ENCODE measurements at regions not wholly inside any gene's neighbourhood (a gene's known extent, or its start where the extent isn't known, plus 50 kb on each side); places are given as distances from the start of the nearest gene placed in this dataset.

- Histone ChIP-seq H4K20me1 (ENCODE audit: control insufficient read depth, insufficient read depth, low read depth, low read length) (no peaks in the 10 kb centered on the region), H3F3A (ENCODE audit: control insufficient read depth, insufficient read depth) (no peaks in the 10 kb centered on the region), H3K4me3 (ENCODE audit: low read length) (no peak overlapping the region), H3K4me1 (ENCODE audit: control insufficient read depth, low read length) (no peaks in the 10 kb centered on the region), H3K27me3 (ENCODE audit: control insufficient read depth, low read length) (no peaks in the 10 kb centered on the region), H3K36me3 (ENCODE audit: control insufficient read depth, low read length) (no peaks in the 10 kb centered on the region), H3K9me3 (ENCODE audit: control insufficient read depth, insufficient read depth, low read length) (no peaks in the 10 kb centered on the region; the same call in 1 of the 2 replicates), H3K9me2 (replicated peaks; ENCODE audit: control insufficient read depth, low read length) (no peaks in the 10 kb centered on the region), H3K4me2 (ENCODE audit: low read length) (no peak overlapping the region), H3K79me2 (ENCODE audit: control insufficient read depth, low read length) (no peaks in the 10 kb centered on the region), H3K27ac (ENCODE audit: low read depth, low read length) (no peak overlapping the region)
- TF ChIP-seq EZH2phosphoT487 (IDR thresholded peaks at IDR 0.05; ENCODE audit: borderline replicate concordance, low read length) (no peak), CTCF (IDR thresholded peaks at IDR 0.05; ENCODE audit: low read depth, low read length, poor library complexity, severe bottlenecking) (no peak)
Observed at GRCh38 chr13:90615767-90616166, 731.7 kb upstream of the MIR17HG start.

- no peak overlapping the region for H3K4me3 ChIP-seq (ENCODE audit: low read length)
- no peak overlapping the region for H3K27ac ChIP-seq (ENCODE audit: low read depth, low read length)
- no peaks in the 10 kb centered on the region for H3K36me3 ChIP-seq (ENCODE audit: control insufficient read depth, low read length)
- no peak overlapping the region for H3K4me2 ChIP-seq (ENCODE audit: low read length)
- H3F3A ChIP-seq (ENCODE audit: control insufficient read depth, insufficient read depth): no peaks in the 10 kb centered on the region
- no peaks in the 10 kb centered on the region for H4K20me1 ChIP-seq (ENCODE audit: control insufficient read depth, insufficient read depth, low read depth, low read length)
- H3K4me1 ChIP-seq (ENCODE audit: control insufficient read depth, low read length): no peaks in the 10 kb centered on the region
- H3K27me3 ChIP-seq (ENCODE audit: control insufficient read depth, low read length): no peaks in the 10 kb centered on the region
- H3K79me2 ChIP-seq (ENCODE audit: control insufficient read depth, low read length): no peaks in the 10 kb centered on the region
- H3K9me3 ChIP-seq (ENCODE audit: control insufficient read depth, insufficient read depth, low read length): no peaks in the 10 kb centered on the region; the same call in 1 of the 2 replicates
- TF ChIP-seq EZH2phosphoT487 (IDR thresholded peaks at IDR 0.05; ENCODE audit: borderline replicate concordance, low read length) (no peak), CTCF (IDR thresholded peaks at IDR 0.05; ENCODE audit: low read depth, low read length, poor library complexity, severe bottlenecking) (no peak)
- no peaks in the 10 kb centered on the region for H3K9me2 ChIP-seq (replicated peaks; ENCODE audit: control insufficient read depth, low read length)
Observed at GRCh38 chr13:90618133-90618532, 729.4 kb upstream of the MIR17HG start.

GRCh38 chr13:90622541-90622940 is 724.9 kb upstream of the MIR17HG start:
- no peak overlapping the region for H3K4me3 ChIP-seq (ENCODE audit: low read length)
- no peaks in the 10 kb centered on the region for H4K20me1 ChIP-seq (ENCODE audit: control insufficient read depth, insufficient read depth, low read depth, low read length)
- no peaks in the 10 kb centered on the region for H3F3A ChIP-seq (ENCODE audit: control insufficient read depth, insufficient read depth)
- H3K27me3 ChIP-seq (ENCODE audit: control insufficient read depth, low read length): no peaks in the 10 kb centered on the region
- no peaks in the 10 kb centered on the region for H3K79me2 ChIP-seq (ENCODE audit: control insufficient read depth, low read length)
- no peaks in the 10 kb centered on the region for H3K36me3 ChIP-seq (ENCODE audit: control insufficient read depth, low read length)
- H3K4me1 ChIP-seq (ENCODE audit: control insufficient read depth, low read length): no peaks in the 10 kb centered on the region
- H3K9me2 ChIP-seq (replicated peaks; ENCODE audit: control insufficient read depth, low read length): no peaks in the 10 kb centered on the region
- H3K4me2 ChIP-seq (ENCODE audit: low read length): no peak overlapping the region
- TF ChIP-seq EZH2phosphoT487 (IDR thresholded peaks at IDR 0.05; ENCODE audit: borderline replicate concordance, low read length): no peak
- TF ChIP-seq CTCF (IDR thresholded peaks at IDR 0.05; ENCODE audit: low read depth, low read length, poor library complexity, severe bottlenecking): no peak
- H3K9me3 ChIP-seq (ENCODE audit: control insufficient read depth, insufficient read depth, low read length): no peaks in the 10 kb centered on the region; the same call in 1 of the 2 replicates
- H3K27ac ChIP-seq (ENCODE audit: low read depth, low read length): no peak overlapping the region
